OCI-LY1 (cell line): ENCODE measurements at regions not wholly inside any gene's neighbourhood (a gene's known extent, or its start where the extent isn't known, plus 50 kb on each side); places are given as distances from the start of the nearest gene placed in this dataset.

ENCODE experiments used
- EZH2 ChIP-seq: fragments of 200-600 bp; sonication (generic), shearing (Covaris generic); IDR thresholded peaks from 2 replicates; pipeline ENCODE4 v1.8.0; 2017; ENCODE audit warnings: borderline replicate concordance, mixed run types, mild to moderate bottlenecking, antibody characterized with exemption, low read length, moderate library complexity, mixed read lengths
- TF ChIP-seq, protein P1 (sequence below): fragments of 200-600 bp; sonication (generic), shearing (Covaris generic); IDR thresholded peaks from 2 replicates; pipeline ENCODE4 v1.5.1; 2017; ENCODE audit warnings: mild to moderate bottlenecking, antibody characterized with exemption, low read length, moderate library complexity, mixed read lengths

GRCh38 chr16:56119133-56119532, 72.2 kb upstream of the GNAO1 start:
- TF ChIP-seq, protein P1, sequence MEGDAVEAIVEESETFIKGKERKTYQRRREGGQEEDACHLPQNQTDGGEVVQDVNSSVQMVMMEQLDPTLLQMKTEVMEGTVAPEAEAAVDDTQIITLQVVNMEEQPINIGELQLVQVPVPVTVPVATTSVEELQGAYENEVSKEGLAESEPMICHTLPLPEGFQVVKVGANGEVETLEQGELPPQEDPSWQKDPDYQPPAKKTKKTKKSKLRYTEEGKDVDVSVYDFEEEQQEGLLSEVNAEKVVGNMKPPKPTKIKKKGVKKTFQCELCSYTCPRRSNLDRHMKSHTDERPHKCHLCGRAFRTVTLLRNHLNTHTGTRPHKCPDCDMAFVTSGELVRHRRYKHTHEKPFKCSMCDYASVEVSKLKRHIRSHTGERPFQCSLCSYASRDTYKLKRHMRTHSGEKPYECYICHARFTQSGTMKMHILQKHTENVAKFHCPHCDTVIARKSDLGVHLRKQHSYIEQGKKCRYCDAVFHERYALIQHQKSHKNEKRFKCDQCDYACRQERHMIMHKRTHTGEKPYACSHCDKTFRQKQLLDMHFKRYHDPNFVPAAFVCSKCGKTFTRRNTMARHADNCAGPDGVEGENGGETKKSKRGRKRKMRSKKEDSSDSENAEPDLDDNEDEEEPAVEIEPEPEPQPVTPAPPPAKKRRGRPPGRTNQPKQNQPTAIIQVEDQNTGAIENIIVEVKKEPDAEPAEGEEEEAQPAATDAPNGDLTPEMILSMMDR, result no peak
- no peak for TF ChIP-seq EZH2
